ENCODE measurements at regions not wholly inside any gene's neighbourhood (a gene's known extent, or its start where the extent isn't known, plus 50 kb on each side); places are given as distances from the start of the nearest gene placed in this dataset.

GRCh38 chr14:101113835-101114725 is 210.6 kb upstream of the RTL1 start:
- no peak for TF ChIP-seq CTCF (IDR thresholded peaks at IDR 0.05; ENCODE audit: insufficient read depth, missing control alignments)
- no peak for DNase-seq (ENCODE audit: insufficient read length, low spot score)
- FAIRE-seq = no peak

GRCh38 chr14:101114726-101115515 is 211.4 kb upstream of the RTL1 start:
- DNase-seq (ENCODE audit: insufficient read length, low spot score) (no peak), FAIRE-seq (no peak)
- no peak for TF ChIP-seq CTCF (IDR thresholded peaks at IDR 0.05; ENCODE audit: insufficient read depth, missing control alignments)

GRCh38 chr14:101115652-101116051 is 212.1 kb upstream of the RTL1 start:
- no peak for TF ChIP-seq CTCF (IDR thresholded peaks at IDR 0.05; ENCODE audit: insufficient read depth, missing control alignments)
- DNase-seq (ENCODE audit: insufficient read length, low spot score) = no peak
- no peak for FAIRE-seq

GRCh38 chr14:101116065-101116464 is 212.5 kb upstream of the RTL1 start:
- DNase-seq (ENCODE audit: insufficient read length, low spot score) (no peak), FAIRE-seq (no peak)
- no peak for TF ChIP-seq CTCF (IDR thresholded peaks at IDR 0.05; ENCODE audit: insufficient read depth, missing control alignments)

GRCh38 chr14:101116486-101117130 is 213.1 kb upstream of the RTL1 start:
- FAIRE-seq (no peak), DNase-seq (ENCODE audit: insufficient read length, low spot score) (no peak)
- no peak for TF ChIP-seq CTCF (IDR thresholded peaks at IDR 0.05; ENCODE audit: insufficient read depth, missing control alignments)

GRCh38 chr14:101117543-101117942 is 214.0 kb upstream of the RTL1 start:
- TF ChIP-seq CTCF (IDR thresholded peaks at IDR 0.05; ENCODE audit: insufficient read depth, missing control alignments) = no peak
- no peak for DNase-seq (ENCODE audit: insufficient read length, low spot score)
- no peak for FAIRE-seq
